GM18507 (cell line): ENCODE measurements at regions not wholly inside any gene's neighbourhood (a gene's known extent, or its start where the extent isn't known, plus 50 kb on each side); places are given as distances from the start of the nearest gene placed in this dataset.

ENCODE experiments used
- DNase-seq: peaks from one replicate; pipeline ENCODE4 v3.0.0; 2011; ENCODE audit warnings: low read depth; ENCODE audit not compliant: insufficient read length; ENCODE audit errors: extremely low spot score
- FAIRE-seq: peaks from 2 replicates; lab custom pipeline; 2011; peaks lifted over from hg19 to GRCh38; lab: Jason Lieb, UNC

DNA sequence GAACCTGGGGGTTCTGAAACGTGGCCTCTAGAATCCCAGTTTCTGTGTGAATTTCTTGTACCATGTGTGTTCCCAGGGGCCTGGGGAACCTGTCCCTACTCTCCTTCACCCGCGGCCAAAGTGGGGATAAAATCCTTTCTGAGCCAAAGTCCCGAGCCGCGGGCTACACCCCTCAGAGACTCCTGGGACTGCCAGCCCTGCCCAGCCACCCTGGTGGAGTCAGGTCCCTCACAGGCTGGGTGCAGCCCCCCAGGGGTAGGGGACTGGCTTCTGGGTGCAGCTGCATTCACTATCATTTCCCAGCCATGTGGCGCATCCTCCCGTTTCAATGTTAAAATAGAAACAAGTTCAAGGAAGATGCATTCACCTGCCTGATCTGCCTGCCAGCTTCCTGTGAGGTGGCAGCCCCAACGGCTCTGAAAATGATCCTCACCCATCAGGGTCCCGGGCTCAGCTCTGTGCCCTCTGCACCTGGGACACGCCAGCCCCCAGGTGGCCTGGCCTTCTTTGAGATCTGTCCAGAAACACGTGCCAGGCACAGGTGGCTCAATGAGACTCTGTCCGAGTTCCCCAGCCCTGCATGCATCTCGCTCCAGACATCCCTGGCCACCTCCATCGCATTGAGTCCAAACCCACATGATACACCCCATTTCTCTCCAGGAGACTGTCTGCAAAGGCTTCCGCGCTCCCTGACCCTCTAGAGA lies 338.8 kb downstream of the CTTN start:
- no peak for DNase-seq
- no peak for FAIRE-seq

DNA sequence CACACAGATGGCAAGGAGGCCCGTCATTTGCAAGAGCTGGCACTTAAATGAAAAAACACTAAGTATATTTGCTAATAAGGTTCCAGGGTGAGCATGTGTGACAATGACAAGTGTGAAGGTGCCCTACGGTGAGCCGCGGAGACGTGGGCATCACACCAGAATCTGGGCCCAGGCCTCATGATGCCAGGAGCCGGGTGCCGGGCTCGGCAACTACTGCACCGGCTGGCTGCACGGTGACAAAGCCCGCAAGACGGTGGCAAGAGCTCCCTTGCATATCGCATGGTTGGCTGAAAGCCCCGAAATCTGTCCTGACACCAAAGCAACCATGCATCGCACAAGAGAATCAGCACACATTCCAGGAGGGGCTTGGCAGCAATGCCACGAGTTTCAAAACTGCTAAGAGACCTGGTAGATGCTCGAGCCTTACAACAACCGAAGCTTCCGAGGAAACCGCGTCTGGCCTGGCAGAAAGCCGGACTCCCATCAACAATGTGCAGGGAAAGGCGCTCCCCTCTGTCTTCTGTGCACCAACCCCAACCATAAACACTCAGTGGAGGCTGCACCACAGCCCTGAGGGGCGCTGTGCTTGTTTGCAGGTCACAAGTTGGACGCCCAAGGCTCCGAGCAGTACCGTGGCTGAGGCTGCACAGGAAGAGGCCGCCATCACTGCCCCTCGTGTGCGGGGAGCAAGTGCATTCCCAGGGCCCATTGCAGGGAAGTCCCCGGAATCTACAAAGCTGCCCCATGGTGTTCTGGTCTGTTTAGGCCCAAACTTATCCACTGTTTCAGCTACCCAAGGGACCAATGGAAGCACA lies 339.7 kb downstream of the CTTN start:
- DNase-seq: no peak

DNA sequence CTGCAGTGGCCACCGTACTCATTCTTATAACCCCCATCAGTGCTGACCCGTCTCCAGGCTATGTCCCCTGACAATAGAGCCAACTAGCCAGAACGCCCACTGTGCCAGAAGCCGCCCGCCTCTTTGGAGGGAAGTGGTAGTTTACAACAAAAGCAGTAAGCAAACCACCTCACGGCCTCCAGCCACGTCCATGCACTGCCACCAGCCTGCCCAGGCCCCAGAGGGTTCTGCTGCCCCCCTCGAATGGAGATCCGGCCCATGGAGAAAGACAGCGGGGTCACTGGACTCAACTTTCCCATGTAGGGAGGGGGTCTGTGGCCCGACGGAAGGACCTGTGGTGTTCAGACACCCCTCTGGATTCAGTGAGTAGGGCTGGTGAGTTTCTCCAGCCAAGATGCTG lies 340.3 kb downstream of the CTTN start:
- DNase-seq: no peak
- FAIRE-seq: no peak

More for the DNA sequence above, 339.7 kb downstream of the CTTN start:
- FAIRE-seq: no peak

DNA sequence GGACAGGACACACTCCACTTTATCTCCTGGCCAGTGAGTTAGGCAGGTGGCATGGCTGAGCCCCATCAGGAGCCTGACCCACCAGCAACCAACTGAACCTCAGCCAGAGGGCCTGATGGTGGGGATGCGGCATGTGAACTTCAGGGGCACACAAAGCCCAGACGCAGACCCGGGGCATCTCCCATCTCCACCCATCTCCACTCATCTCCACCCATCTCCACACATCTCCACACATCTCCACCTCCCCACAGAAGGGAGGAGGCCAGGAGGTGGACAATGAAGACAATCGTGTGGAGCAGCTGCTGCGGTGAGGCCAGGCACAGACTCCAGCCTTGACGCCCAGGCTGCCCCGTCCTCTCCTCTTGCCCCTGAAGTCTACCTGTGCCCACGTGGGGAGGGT lies 340.8 kb downstream of the CTTN start:
- FAIRE-seq: no peak

DNA sequence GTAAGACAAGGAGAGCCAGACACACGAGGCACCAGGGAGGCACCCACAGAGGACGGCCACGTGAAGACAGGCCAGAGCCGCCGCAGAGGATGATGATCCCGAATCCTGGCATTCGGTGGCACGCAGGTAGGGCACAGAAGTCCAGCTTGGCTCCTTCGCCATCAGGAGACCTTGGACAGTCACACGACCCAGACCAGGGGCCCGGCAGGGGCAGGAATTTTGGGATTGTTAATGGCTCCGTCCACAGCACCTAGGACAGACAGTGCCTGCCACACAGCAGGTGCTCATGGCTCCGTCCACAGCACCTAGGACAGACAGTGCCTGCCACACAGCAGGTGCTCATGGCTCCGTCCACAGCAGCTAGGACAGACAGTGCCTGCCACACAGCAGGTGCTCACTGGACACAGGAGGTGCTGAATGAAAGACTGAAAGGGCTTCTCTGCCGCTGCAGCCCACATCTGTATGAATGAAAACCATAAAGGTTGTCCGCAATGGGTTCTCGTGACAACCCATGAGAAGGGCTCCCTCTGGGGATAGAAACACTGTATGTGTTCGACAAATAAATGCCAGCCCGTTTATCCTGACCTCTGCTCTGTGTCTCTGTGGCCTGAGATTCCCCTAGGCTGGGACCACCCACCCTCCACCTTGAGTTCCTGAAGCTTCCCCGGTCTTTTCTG lies 341.6 kb downstream of the CTTN start:
- no peak for FAIRE-seq

More for the DNA sequence above, 340.8 kb downstream of the CTTN start:
- no peak for DNase-seq

DNA sequence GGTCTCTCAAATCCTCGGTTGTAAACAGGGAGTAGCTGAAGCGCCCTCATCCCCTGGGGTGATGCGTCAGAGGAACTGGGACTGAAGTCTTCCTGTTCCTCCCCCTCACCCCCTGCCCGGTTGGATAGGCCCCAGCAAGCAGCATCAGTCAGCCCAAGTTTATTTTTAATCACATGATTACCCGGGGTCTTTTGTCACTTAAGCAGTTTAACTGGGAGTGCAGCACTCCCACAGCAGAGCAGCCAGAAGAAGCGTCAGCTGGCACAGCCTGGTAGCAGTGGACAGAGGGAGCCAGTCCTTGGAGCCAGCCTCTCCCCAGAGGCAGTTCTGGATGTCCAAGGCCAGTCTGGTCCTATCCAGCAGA lies 342.1 kb downstream of the CTTN start:
- DNase-seq (no peak), FAIRE-seq (no peak)

More for the DNA sequence above, 341.6 kb downstream of the CTTN start:
- no peak for DNase-seq

DNA sequence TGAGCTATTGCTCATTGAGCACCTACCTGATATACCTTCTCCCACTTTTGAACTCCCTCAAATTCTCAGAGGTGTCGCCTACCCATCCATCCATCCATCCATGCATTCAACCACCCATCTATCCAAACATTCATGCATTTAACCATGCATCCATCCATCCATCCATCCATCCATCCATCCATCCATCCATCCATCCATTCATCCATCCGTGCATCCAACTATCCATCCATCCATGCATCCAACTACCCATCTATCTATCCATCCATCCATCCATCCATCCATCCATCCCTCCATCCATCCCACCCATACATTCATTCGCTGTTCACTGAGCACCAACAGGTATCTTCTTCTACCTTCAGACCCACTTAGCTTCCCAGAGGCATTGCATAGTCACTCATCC lies 342.8 kb downstream of the CTTN start:
- FAIRE-seq (no peak), DNase-seq (no peak)

DNA sequence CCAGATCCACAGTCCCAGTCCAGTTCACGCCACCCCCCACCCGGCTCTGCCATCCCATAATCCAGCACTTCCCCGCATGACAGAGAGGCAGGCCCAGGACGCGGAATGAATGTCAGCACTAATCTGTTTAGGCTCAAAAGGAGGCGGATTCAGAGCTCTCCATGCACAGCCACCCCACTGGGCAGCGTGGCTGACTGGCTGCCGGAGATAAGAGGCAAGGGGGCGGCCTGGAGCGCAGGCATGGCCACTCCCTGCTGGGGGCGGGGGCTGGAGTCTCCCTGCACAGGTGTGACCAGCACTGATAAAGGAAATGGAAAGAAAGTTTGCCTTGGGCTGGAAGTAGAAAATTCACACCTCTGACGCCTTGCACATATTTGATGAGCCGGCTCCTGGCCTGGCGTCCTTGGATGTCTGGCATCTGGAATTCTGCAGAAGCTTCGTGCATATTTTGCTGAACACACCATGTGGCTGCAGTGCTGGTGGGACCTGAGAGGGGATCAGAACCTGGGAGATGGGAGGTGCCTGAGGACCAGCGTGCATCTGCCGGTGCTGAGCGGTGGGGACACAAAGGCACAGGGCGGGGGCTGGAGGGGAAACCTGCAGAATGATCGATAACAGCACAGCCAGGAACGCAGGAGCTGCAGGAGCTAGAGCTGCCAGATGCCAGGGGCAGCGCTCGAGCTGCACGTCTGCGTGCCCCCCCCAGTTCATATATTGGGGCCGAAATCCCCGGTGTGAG lies 344.4 kb downstream of the CTTN start:
- DNase-seq: no peak
- FAIRE-seq: no peak

DNA sequence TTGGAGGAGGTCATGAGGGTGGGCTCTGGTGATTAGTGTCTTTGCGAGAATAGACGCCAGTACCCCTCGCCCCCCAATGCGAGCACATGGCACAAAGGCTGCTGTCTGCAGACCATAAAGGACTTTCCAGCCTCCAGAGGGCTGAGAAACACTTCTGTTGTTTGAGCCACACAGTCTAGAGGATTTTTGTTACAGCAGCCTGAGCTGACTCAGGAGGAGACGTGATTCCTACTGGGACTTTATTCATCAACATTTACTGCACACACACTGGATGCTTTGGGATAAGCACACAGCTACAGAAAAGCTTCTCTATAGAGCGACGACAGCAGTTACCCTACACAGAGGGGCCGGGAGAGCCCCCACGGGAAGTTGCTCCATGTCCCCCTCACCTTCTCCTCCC lies 345.0 kb downstream of the CTTN start:
- DNase-seq: no peak
- FAIRE-seq: no peak

DNA sequence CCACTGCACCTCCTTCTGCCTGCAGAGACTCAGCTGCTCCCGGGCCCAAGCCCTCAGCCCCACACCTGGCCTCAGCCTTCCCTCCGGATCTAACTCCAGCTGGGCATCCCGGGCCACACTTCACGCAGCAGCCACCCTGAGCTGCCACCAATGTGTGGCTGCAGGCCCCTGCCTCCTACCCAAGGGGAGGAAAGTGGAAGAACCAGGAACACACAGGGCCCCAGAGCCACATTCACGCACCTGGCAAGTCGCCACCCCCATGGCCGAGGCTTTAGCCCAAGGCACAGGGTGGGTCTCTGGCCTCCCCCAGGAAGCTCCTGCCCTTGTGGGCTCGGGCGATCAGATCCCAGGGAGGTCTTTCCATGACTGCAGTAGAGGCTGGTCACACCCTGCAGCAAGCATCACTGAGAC lies 345.6 kb downstream of the CTTN start:
- DNase-seq: no peak
- FAIRE-seq: no peak

DNA sequence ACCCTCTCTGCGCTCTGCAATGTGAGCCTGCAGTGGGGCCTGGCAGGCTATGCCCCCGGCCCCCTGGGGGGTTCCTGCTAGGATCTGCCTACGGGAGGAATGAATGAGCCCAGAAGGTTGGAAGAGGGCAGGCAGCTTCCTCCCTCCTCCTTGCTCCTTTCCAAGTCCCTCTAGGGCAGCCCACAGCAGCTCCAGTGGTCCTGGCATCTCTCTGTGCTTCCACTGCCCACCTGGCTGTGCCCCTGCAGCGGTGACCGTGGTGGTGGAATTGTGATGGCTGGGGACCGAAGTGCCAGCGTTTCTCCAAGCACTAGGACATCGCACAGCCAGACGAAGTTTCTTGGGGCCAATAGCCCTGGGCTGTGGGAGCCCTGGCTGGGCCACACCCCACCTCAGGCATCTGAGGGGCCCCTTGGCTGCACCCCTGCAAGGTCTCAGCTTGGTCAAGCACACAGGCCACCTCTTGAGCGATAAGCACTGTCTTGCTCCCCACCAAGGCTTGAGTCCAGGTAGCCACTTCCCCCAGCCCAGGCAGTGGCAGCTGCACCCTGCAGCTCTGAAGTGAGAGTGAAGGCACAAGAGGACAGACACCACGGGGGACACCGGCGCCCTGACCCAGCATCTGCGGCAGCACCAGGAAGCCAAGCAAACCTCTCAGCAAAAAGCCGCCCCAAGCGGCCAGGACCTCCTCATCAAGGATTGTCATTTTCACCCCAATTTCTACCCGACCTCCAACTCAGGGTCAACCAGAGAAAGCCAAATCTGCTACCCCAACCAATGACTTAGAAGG lies 346.3 kb downstream of the CTTN start:
- no peak for DNase-seq
- FAIRE-seq: no peak

DNA sequence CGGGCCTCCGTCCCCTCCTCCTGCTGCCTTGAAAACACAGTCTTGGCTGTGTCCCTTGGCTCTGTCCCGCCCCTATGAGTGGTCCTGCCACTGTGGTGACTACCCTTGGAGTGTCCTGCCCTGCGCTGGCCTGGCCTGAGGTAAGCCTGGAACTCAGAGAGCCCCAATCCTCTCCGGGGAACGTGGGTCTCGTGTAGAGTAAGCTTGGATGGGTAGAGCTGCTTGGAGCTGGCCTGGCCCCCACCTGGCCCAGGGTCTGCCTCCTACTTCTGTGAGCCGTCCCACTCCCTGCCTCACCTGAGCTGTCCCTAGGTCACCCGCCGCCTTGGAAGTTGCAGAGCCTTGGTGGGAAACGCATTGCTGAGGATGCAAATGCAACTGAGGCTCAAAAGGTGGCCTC lies 347.1 kb downstream of the CTTN start:
- DNase-seq: no peak
- no peak for FAIRE-seq

DNA sequence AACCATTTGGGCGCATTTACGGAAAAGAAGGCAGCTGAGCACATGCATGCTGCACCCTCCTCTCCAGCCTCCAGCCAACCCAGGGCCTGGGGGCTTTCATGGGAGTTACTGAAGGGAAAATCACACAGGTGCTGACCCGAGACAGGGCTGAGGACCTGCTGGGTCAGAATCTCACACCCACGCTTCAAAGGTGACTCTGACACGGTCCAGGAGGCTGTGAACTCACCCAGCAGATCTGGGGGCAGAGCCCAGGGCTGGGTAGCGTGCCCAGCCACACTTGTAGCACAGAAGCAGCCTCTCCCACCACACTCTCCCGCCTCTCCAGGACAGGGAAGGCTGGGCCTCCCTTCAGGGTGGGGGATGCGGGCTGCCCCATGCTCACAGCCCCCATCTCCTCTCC lies 347.6 kb downstream of the CTTN start:
- no peak for FAIRE-seq
- DNase-seq: no peak

DNA sequence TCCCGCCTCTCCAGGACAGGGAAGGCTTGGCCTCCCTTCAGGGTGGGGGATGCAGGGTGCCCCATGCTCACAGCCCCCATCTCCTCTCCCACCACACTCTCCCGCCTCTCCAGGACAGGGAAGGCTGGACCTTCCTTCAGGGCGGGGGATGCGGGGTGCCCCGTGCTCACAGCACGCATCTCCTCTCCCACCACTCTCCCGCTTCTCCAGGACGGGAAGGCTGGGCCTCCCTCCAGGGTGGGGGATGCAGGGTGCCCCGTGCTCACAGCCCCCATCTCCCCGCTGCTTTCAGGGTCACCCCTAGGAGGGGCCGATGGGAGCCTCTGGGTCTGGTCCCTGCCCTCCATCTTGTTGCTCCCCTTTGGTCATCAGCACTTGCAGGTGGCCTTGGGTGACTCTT lies 348.0 kb downstream of the CTTN start:
- FAIRE-seq (no peak), DNase-seq (no peak)

DNA sequence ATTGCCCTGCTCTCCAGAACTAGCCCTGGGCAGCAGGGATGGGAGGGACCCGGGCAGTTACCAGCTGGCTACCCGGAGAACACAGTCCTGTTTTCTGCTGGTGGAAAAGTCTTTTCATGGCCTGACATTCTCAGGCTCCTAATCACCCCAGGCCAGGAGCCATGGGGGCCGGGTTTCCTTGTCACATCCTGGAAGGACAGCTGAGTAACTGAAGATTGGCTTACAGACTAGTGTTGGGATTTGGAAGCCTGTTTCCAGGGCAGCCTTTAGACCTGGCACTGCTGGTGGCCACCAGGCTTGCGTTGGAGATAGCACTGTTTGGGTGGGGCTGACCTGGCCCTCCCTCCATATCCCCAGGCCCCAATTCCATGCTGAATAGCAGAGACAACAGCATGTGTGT lies 349.0 kb downstream of the CTTN start:
- DNase-seq (no peak), FAIRE-seq (no peak)

DNA sequence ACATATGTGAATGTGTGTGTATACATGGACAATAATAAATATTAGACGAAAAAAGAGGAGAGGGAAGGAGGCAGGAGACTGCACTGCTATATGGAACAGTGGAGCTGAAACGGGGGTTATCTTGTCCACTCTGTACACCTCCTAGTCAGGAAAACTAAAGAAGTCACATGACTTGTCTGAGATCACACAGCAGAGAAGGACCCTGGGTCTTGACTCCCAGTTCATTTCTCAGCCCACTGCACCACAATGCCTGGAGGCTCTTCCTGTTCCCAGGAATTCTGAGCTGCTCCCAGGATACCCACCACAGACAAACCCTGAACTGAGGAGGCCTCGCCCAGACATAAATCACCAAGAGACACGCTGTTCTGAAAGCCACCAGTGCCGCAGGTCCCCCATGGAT lies 349.6 kb downstream of the CTTN start:
- DNase-seq (no peak), FAIRE-seq (no peak)

DNA sequence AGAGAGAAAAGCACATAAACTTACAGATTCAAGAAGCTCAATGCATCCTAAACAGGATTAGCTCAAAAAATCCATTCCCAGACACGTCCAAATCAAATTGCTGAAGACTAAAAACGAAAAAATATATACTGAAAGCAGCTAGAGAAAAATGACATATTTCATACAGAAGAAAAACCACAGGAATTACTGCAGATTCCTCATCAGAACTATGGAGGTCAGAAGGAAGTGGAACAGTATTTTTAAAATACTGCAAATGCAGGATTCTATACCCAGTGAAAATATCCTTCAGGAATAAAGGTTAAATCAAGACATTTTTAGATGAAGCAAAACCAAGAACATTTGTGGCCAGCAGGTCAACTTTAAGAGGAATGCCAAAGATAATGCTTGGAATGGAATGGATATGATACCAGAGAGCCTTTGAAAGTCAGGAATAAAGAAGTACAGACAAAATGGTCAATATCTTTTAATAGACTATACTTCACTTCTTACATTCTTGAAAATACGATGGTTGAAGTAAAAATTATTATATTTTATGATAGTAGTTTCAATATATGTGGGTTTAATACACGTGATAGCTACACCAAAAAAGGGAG lies 352.9 kb downstream of the CTTN start:
- FAIRE-seq (no peak), DNase-seq (no peak)

DNA sequence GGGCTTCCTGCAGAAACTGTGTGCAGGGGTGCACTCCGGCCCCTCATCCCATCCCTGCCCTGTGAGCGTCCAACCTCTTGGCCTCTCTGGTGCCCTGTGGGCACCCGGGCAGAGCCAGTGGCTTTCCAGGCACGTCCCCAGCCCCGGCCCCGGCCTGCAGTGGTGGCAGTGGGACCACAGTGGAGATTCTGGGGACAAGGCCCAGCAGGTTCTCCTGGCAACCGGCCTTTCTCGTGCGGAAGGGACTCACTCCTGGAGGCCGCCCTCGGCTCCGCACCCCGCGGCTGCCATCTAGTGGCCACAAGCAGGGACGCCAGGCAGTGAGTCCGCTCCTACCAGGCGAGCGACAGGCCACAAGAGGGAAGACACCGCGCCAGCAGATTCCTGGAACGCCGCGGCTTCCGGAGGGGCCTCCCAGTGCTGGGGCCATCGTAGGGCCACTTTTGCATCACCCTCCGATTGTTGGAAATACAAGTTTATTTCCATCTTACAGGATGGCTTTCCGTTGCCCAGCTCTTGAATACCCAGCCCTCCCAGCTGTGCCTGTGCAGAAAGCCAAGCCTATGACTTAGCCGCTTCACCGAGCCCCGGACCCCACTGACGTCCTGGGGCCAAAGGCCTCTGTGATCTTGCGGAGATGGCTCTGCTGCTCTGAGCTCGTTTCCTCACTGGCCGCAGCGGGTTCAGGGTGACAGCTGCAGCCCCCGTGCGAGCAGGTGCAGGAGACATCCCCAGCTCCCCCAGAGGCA lies 357.3 kb downstream of the CTTN start:
- peak; percentile 12 for FAIRE-seq
- peak; percentile 75 for DNase-seq
